ENCODE measurements at regions not wholly inside any gene's neighbourhood (a gene's known extent, or its start where the extent isn't known, plus 50 kb on each side); places are given as distances from the start of the nearest gene placed in this dataset.

DNA sequence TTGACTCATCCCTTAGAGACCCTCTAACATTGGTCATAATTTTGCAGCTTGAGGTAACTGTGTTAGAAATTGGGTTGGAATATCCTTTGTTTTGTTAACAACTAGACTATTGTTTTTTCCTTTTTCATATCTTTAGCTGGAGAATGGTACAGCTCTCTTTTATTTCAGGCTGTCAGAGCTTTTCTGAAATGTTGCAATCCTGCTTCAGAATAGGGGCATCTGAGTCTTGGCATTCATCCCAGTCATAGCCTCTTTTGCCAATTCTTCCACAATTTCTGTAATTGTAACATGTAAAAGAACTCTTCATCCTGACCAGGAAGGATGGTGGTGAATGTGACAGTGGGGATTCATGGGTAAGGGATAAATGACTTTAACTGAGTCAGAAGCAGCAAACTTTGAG, 128.7 kb downstream of the FHIP1A start:
- peak; percentile 34 to 67 for DNase-seq (ENCODE audit: low read depth in 2 of 2)
- Histone ChIP-seq H3K27ac (ENCODE audit: insufficient read depth, low read length) (no peak overlapping the region), H3K4me2 (ENCODE audit: extremely low read depth, insufficient read depth, low read length) (no peak overlapping the region), H3K27me3 (ENCODE audit: control insufficient read depth, insufficient read depth, low read length) (no peaks in the 10 kb centered on the region), H3K9me3 (ENCODE audit: control insufficient read depth, insufficient read depth, low read depth, low read length) (no peaks in the 10 kb centered on the region), H4K20me1 (ENCODE audit: control insufficient read depth, extremely low read depth, insufficient read depth, low read length) (no peaks in the 10 kb centered on the region), H3K9ac (ENCODE audit: insufficient read depth, low read length) (no peak overlapping the region), H3K79me2 (ENCODE audit: control insufficient read depth, insufficient read depth, low read length) (no peaks in the 10 kb centered on the region), H3K4me1 (ENCODE audit: control insufficient read depth, extremely low read depth, insufficient read depth, low read length) (peaks cover 5% of the 10 kb centered on the region), H3K4me3 (replicated peaks in 1 of 4; ENCODE audit: control extremely low read depth in 1 of 4, insufficient read depth in 1 of 4, low read depth in 3 of 4, low read length in 4 of 4) (no peak overlapping the region), H2AFZ (ENCODE audit: low read length) (no peak overlapping the region), H3K36me3 (ENCODE audit: control insufficient read depth, insufficient read depth, low read length) (no peaks in the 10 kb centered on the region)
- no peak for TF ChIP-seq EZH2 (IDR thresholded peaks at IDR 0.05; ENCODE audit: low read length, missing control alignments)
- TF ChIP-seq, protein P1, sequence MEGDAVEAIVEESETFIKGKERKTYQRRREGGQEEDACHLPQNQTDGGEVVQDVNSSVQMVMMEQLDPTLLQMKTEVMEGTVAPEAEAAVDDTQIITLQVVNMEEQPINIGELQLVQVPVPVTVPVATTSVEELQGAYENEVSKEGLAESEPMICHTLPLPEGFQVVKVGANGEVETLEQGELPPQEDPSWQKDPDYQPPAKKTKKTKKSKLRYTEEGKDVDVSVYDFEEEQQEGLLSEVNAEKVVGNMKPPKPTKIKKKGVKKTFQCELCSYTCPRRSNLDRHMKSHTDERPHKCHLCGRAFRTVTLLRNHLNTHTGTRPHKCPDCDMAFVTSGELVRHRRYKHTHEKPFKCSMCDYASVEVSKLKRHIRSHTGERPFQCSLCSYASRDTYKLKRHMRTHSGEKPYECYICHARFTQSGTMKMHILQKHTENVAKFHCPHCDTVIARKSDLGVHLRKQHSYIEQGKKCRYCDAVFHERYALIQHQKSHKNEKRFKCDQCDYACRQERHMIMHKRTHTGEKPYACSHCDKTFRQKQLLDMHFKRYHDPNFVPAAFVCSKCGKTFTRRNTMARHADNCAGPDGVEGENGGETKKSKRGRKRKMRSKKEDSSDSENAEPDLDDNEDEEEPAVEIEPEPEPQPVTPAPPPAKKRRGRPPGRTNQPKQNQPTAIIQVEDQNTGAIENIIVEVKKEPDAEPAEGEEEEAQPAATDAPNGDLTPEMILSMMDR (conservative IDR thresholded peaks at IDR 0.05 in 1 of 2, IDR thresholded peaks at IDR 0.05 in 1 of 2; ENCODE audit: low read depth in 1 of 2, low read length in 2 of 2) = no peak

DNA sequence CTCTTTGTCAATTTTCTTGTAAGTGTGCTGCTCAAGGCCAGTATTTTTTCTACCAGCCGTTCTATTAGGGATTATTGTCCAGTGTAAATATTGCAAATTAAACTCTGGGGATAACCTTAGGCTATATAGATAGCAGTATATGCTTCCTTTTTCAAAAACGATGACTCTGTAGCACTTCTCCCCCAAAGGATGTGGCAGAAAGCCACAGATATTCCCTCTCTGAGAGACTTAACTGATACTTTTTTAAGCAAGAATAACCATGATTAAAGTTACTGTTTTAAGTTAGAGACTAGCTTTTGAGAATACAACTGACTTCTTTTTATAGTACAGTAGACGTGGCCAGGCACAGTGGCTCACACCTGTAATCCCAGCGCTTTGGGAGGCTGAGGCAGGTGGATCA, 130.0 kb downstream of the FHIP1A start:
- H3K36me3 ChIP-seq (ENCODE audit: control insufficient read depth, insufficient read depth, low read length) = no peaks in the 10 kb centered on the region
- H3K9ac ChIP-seq (ENCODE audit: insufficient read depth, low read length) = no peak overlapping the region
- TF ChIP-seq, protein P1 (conservative IDR thresholded peaks at IDR 0.05 in 1 of 2, IDR thresholded peaks at IDR 0.05 in 1 of 2; ENCODE audit: low read depth in 1 of 2, low read length in 2 of 2) = no peak
- H3K4me1 ChIP-seq (ENCODE audit: control insufficient read depth, extremely low read depth, insufficient read depth, low read length) = peaks cover 5% of the 10 kb centered on the region
- no peaks in the 10 kb centered on the region for H3K9me3 ChIP-seq (ENCODE audit: control insufficient read depth, insufficient read depth, low read depth, low read length)
- H3K79me2 ChIP-seq (ENCODE audit: control insufficient read depth, insufficient read depth, low read length) = no peaks in the 10 kb centered on the region
- no peak overlapping the region for H3K4me2 ChIP-seq (ENCODE audit: extremely low read depth, insufficient read depth, low read length)
- no peak overlapping the region for H3K27ac ChIP-seq (ENCODE audit: insufficient read depth, low read length)
- no peak for DNase-seq (ENCODE audit: low read depth in 2 of 2)
- H2AFZ ChIP-seq (ENCODE audit: low read length) = no peak overlapping the region
- H3K27me3 ChIP-seq (ENCODE audit: control insufficient read depth, insufficient read depth, low read length) = no peaks in the 10 kb centered on the region
- H4K20me1 ChIP-seq (ENCODE audit: control insufficient read depth, extremely low read depth, insufficient read depth, low read length) = no peaks in the 10 kb centered on the region
- no peak overlapping the region for H3K4me3 ChIP-seq (replicated peaks in 1 of 4; ENCODE audit: control extremely low read depth in 1 of 4, insufficient read depth in 1 of 4, low read depth in 3 of 4, low read length in 4 of 4)

DNA sequence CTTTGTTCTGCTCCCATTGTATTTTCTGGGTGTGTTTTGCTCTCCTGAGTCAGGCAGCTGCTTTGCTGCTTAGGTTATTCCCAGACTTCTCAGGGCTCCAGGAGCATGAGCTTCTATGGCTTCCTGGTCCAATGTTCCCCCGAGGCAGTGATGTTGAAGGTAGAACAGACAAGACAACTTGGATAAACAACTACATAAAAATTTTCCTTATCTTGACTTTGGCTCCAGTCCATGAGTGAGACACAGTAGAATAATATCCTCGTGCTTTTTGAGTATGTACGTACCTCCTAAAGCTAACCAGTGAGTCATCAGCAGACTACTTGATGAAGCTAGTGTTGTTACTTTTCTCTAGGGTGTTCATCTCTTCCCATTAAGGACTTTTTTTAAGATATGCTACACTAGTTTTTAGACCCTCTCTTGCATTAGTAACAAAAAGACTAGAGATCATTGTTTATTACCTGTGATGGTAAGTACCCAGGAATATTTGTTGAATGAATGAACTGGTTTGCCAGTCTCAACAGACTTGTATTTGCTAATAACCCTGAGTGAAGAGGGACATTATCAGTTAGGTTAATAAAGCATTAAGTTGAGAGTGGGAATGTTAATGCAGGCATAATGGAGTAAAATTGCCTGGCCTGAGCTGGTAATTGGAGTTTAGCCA, 131.9 kb downstream of the FHIP1A start:
- peaks cover 5% of the 10 kb centered on the region for H3K4me1 ChIP-seq (ENCODE audit: control insufficient read depth, extremely low read depth, insufficient read depth, low read length)
- H3K4me3 ChIP-seq (replicated peaks in 1 of 4; ENCODE audit: control extremely low read depth in 1 of 4, insufficient read depth in 1 of 4, low read depth in 3 of 4, low read length in 4 of 4) = no peak overlapping the region
- H3K27me3 ChIP-seq (ENCODE audit: control insufficient read depth, insufficient read depth, low read length) = no peaks in the 10 kb centered on the region
- TF ChIP-seq, protein P1 (conservative IDR thresholded peaks at IDR 0.05 in 1 of 2, IDR thresholded peaks at IDR 0.05 in 1 of 2; ENCODE audit: low read depth in 1 of 2, low read length in 2 of 2) = no peak
- TF ChIP-seq EZH2 (IDR thresholded peaks at IDR 0.05; ENCODE audit: low read length, missing control alignments) = no peak
- H3K9ac ChIP-seq (ENCODE audit: insufficient read depth, low read length) = no peak overlapping the region
- H3K4me2 ChIP-seq (ENCODE audit: extremely low read depth, insufficient read depth, low read length) = peak overlapping the region; percentile 72
- H3K79me2 ChIP-seq (ENCODE audit: control insufficient read depth, insufficient read depth, low read length) = no peaks in the 10 kb centered on the region
- no peaks in the 10 kb centered on the region for H3K9me3 ChIP-seq (ENCODE audit: control insufficient read depth, insufficient read depth, low read depth, low read length)
- peak; percentile 75 to 95 for DNase-seq (ENCODE audit: low read depth in 2 of 2)
- no peaks in the 10 kb centered on the region for H3K36me3 ChIP-seq (ENCODE audit: control insufficient read depth, insufficient read depth, low read length)
- H3K27ac ChIP-seq (ENCODE audit: insufficient read depth, low read length) = peak overlapping the region; percentile 65
- H2AFZ ChIP-seq (ENCODE audit: low read length) = peak overlapping the region; percentile 50
- no peaks in the 10 kb centered on the region for H4K20me1 ChIP-seq (ENCODE audit: control insufficient read depth, extremely low read depth, insufficient read depth, low read length)

Data from fibroblast of lung (primary cell).